ACHN (cell line): ENCODE measurements at regions not wholly inside any gene's neighbourhood (a gene's known extent, or its start where the extent isn't known, plus 50 kb on each side); places are given as distances from the start of the nearest gene placed in this dataset.

Source experiments
- DNase-seq: peaks from one replicate; pipeline ENCODE4 v3.0.0-alpha.2; 2015
- in situ Hi-C: cut with HindIII; loops from 2 replicates; pipeline ENCODE4 v1.10.0; 2017; ENCODE audit warnings: low sequenced_read_pairs, low pct_ligation_motif_present, low pct_unique_long_range_greater_than_20kb

DNA sequence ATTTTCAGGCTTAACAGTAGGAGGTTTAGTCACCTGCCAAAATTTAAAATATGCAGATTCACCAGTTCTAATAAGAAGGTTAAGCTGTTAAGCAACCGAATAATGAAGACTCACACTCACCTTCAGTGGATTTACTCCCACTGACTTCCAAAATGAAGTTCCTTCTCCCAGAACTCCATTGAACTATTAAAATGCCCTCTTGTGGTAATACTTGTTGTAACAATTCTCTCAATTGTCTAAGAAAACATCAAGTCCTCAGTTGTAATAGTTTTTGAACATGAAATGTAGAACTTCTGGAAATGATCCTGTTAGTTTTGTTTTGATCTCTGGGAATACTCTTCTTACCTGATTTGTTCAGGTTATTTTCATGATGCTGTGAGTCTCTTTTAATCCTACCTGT lies 522.0 kb upstream of the ATXN8OS start:
- DNase-seq, result peak; percentile 13

DNA sequence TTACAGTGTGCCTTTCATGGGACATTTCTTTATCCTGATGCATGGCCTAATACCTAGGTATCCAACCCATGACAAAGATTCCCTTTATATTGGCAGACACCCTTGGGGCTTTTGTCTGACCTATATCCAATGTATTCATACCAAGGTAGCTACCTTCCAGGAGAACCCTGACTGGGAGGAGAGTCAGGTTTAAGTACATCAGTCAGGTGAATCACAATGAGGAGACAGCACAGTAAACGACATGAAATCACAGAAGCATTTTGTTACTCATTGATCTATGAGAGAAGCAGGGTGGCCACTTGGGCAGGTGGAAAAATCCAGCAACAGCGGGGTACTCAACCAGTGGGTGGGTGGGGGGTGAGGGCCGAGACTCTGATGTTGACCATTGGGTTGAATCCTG lies 527.4 kb upstream of the ATXN8OS start:
- in situ Hi-C loops, result no loop called here

More for the DNA sequence above, 522.0 kb upstream of the ATXN8OS start:
- in situ Hi-C loops, result no loop called here

DNA sequence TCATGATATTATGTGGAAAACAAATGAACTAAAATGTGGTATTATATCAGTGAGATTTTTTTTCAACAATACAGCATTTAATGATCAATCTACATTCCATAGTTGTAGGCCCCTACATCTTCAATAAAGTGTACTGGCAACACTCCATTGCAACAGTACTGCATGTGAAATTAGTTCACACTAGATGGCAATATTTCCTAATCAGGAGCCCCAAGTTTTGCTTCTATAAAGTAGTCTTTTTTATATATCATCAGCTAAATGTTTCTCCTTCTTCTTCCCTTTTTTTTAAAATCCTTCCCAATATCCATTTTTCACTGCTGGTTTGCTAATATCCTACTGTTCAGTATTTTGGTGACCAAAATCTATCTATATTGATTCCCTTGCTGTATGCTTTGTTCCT lies 528.3 kb upstream of the ATXN8OS start:
- DNase-seq, result peak; percentile 43
- in situ Hi-C loops, result no loop called here

More for the DNA sequence above, 527.4 kb upstream of the ATXN8OS start:
- DNase-seq, result no peak

DNA sequence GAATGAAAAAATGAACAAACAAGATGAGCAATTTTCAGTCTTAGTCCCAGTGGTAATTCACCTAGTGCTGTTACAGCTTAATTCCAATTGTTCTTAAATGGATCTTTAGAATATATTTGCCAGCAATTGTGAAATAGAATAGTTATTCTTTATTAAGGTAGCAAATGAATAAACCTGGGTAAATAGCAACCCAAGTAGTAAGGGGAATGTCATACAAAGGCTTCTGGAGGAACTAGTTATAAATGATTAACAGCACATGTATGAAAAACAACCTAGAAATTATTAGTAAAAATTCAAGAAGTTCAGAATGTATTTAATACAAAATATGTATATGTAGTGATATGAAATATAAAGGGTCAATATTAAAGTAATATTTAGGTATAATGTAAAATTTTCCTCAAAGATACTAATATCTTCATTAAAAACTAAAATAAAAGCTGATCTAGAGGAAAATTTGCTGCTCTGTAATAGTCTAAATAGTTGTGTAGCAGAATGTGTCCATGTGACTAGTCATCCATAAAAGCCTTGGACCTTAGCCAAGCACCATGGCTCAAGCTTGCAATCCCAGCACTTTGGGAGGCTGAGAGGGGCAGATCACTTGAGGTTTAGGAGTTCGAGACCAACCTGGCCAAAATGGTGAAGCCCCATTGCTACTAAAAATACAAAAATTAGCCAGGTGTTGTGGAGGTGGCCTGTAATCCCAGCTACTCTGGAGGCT lies 535.9 kb upstream of the ATXN8OS start:
- peak; percentile 53 for DNase-seq
- in situ Hi-C loops, result no loop called here

DNA sequence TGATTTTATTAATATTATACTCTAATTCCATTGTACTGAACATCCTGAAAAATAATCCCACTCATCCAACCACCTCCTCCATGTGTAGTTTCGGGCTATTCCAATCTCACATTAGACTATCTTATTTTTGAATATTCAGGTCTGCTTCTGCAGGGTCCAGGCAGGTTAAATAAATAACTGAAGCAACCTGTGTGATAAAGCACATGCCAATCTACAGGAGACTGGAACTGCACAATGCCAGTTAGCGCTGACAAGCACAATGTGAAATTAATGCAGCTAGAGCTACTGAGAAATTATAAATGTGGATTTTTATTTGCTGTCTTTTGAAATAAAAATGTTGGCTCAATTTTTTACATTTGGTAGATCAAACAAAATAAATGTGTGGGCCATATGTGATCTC lies 540.1 kb upstream of the ATXN8OS start:
- in situ Hi-C loops, result no loop called here
- no peak for DNase-seq

DNA sequence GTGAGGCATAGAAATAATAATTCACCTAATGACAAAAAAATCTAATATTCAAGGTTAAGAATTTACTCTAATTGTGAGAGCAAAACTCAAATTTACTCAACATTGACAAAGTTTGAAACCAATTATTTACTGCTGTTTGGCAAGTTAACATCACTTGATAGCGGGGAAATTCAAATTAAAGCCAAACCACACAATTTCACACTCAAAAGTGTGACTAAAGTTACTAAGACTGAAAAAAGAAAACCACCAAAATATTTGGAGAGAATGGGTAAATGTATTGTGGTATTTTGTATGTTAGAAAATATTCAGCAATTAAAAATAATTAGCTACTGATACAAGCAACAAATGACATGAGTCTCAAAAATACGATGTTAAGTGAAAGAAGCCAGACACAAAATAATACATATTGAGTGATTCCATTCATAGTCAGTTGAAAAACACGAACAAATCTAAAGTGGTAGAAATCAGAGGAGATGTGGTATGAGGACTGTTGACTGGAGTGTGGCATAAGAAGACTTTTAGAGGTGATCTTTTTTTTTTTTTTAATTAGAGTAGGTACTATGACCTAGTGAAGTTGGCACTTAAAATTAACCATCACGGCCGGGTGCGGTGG lies 541.4 kb upstream of the ATXN8OS start:
- in situ Hi-C loops, result no loop called here
- no peak for DNase-seq

DNA sequence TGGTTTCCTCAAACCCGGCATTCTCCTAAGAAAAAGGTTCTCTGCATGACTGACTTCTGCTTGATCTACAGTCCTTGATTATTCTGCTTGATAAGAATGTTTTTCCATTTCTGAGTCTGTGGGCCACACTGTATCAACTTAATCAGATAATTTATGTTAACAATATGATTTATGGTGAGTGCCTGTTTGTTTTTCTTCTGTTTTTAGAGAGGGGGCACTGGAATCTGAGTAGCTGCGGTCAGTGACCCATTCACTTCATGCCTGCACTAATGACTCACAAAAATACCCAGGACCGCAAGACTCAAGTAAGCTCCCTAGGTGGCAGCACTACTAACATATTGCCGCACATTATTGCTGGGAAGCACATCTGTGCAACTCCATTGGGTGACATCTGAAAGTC lies 542.3 kb upstream of the ATXN8OS start:
- in situ Hi-C loops, result no loop called here

DNA sequence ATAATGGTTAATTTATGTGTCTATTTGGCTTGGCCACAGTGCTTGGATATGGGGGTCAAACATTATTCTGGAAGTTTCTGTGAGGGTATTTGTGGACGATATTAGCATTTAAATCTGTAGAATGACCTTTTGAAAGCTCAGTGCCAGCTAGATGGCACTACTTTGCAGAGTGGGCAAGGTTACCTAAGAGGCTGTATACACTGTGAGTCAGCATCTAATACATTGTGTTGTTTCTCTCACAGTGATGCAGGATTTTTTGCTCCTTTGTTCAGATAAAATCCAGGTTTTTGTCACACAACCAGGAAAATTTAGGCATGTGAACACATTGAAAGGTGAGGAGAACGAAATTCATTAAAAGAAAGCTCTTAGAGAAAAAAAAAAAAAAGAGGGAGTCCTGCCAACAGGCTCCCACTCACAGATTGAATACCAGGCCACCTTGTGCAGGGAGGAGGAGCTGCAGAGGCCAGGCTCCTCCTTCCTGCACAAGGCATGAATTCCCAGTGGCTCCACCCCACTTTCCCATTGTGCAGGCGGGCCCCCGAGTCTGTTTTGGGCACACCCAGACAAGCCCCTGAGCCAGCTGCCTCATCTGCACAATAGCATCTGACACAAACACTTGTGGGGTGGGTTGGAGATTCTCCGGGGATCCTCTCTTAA lies 551.0 kb upstream of the ATXN8OS start:
- in situ Hi-C loops, result no loop called here
- DNase-seq, result no peak

More for the DNA sequence above, 542.3 kb upstream of the ATXN8OS start:
- DNase-seq, result peak; percentile 67

DNA sequence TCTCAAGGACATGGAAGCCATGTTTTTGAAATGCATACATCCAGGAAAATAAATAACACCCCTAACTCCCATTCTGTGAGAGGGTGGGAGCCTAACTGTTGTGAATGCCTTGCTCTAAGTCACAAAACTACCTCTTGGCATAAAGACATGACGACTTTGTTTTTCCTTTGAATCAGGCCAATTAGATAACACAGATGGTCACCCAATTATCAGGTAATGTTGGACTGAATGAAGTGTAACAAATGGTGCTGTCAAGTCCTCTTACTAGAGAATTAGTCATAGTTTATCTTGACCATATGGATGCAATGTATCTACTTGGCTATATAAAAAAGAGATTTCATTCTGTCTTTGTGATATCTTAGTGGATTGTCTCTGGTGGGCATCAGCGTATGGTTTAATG lies 553.6 kb upstream of the ATXN8OS start:
- in situ Hi-C loops, result no loop called here
- DNase-seq, result no peak

DNA sequence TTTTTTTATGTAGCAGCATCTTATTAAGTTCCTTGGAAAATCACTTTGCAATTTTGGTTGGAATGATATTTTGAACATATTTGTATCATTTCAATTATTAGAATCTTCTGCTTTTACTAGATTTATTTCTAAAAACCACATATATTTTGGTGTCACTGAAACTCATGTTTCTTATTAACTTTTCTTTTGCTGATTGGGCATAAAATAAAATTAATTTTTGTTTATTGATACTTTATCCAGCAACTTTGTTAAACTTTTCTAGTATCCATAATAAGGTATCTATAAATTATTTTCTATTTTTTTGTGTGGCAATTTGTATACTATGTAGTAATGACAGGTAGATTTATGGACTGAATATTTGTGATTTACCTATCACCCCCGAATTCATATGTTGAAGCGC lies 556.4 kb upstream of the ATXN8OS start:
- in situ Hi-C loops, result no loop called here

DNA sequence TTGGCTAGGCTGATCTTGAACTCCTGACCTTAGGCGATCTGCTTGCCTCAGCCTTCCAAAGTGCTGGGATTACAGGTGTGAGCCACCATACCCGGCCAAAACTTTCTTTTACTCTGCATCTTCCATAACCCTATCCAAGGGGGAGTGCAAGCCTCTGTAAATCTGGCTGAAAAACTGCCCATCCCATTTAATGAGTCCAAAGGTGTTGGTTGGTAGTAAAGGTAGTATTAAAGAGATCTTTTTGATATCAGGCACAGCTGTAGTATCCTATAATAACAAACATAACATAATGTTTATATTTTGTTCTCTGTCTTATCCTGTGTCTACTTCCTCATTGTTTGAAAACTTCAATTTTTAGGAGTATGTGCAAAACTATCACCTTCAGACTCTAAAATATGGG lies 559.8 kb upstream of the ATXN8OS start:
- no peak for DNase-seq
- in situ Hi-C loops, result no loop called here

More for the DNA sequence above, 556.4 kb upstream of the ATXN8OS start:
- DNase-seq, result no peak

DNA sequence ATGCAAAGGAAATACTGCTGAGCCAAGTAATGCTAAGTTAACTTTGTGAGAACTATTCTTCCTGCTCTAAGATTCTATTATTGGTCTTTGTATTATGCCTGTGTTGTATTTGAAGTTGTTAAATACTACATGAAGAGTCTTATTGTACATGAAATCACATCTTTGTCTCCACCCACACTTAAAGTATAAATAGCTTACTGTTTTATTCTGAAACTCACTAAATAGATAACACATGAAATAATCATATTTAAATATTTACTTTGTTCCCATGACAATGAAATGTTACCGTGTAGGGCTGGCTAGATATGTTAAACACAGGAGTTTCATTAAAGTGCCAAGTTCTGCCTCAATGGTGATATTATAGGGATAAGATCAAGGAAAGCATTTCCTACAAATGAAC lies 562.1 kb upstream of the ATXN8OS start:
- no peak for DNase-seq
- in situ Hi-C loops, result no loop called here

DNA sequence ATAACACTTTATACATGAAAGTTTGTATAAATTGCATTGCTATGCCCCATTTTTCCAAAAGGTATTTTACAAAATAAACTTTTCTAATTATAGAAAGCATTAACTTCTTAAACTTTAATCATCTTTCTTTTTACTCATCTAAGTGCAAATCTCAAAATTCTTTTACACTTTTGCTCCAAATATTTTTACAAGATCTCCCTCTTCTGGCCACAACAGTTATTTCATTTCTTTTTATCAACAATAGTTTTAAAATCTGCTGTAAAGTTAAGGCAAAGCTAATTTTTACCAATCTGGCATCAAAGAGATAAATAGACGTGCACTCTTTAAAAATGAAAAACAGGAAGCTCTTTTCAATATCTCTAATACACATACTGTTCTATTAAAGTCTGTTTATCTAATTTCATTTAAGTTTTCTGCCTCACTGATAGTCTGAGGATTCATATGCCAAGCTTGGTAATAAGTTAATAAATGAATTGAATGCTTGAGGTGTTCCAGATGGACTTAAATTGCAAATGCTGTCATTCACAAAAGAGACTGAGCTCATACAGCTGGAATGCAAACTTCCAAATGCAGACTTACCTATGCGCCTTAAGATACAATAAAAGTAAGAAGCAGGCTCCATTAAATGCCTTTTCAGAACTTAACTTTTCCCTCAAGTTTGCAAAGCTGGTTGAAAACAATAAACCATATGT lies 583.0 kb upstream of the ATXN8OS start:
- DNase-seq, result peak; percentile 24
- in situ Hi-C loops, result no loop called here

DNA sequence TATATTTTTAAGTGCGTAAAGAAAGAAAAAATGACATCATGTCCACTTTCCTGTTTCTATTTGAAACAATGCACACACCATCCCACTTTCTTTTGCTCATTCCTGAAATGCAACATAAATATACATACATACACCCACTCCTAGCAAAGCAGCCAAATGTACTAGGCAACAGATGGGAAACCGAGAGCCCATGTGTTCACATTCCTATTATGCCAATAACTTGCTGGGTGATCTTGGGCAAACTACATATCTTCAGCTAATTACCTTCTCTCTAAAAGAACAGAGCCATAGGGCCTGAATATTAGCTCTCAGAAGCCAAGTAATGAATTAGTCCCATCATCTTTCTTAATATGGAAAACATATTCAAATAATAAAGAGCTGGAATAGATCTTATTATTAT lies 610.6 kb upstream of the ATXN8OS start:
- in situ Hi-C loops, result no loop called here
- DNase-seq, result no peak

DNA sequence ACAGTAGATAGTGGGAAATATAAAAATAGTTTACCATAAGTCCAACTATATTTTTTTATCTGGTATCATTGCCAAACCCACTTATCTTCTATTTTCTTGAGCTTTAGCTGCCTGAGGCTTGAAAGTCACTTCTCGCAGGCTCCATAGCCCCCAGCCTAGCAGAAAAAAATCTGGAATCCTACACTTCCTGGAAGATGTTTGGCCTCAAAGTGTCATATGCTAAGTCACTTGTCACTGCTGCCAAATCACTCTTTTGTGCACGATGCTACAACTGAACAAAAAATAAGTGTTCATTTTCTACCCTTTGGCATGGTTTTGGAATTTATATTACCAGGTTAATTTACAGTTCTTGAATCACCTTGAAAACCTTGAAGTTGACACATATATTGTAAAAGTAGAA lies 612.5 kb upstream of the ATXN8OS start:
- DNase-seq, result no peak
- in situ Hi-C loops, result no loop called here

DNA sequence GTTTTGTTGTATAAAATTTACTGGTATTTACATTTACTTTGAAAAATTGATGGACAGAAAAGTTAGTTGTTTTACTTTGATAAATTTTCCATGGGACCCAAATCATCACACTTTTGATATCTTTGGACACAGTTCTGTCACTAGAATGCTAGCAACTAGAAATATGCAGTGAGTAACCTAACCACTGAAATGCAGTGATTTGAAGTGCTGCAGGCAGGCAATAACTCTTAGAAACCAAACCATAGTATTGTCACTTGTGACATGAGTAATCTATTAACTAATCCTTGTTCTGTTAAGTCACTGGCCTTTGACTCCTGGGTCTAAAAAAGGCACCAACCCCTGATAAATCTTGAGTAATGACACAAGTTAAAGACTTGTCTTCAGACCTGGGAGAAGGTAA lies 620.0 kb upstream of the ATXN8OS start:
- in situ Hi-C loops, result no loop called here
- no peak for DNase-seq

DNA sequence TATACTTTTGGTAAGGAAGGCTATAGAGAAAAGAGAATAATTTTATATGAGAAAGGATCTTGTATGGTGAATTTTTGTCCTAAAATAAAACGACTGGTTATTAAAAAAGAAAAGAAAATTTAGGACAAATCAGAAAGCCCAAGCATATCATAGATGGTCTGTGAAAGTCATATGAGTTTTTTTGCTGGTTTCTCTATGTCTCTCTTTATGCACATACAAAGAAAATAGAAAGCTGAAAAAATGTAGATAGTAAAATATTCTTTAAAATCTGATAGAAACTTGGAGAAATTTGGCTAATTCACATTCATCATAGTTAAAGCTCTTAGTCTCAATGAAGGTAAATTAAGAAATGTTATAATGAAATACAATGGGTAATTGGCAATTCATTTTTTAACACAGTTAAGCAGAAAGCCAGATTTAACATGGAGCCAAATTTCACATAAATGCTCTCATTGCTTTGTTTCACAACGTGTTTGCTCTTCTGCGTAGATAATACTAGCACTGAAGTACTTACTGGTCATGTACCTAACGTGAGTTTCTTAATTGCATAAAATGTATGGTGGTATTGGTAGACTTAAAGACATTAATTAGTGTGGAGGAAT lies 621.5 kb upstream of the ATXN8OS start:
- no peak for DNase-seq

DNA sequence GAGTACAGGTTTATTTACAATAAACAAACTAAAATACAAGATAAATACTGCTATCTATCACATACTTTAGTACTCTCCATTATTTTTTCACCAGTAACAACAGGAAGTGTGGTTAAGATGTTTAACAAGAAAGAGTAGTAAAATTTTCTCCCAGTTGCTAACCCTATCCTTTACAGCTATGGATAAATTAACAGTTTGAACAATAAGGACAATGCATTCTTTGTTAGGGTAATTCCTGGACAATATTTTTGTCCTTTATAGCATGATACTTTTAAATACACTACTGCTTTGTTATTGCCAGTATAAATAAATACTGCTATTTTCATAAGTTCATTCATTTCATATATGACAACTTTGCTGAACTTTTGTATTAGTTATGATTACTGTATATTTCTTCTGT lies 630.2 kb upstream of the ATXN8OS start:
- DNase-seq, result no peak
- in situ Hi-C loops, result no loop called here

More for the DNA sequence above, 621.5 kb upstream of the ATXN8OS start:
- in situ Hi-C loops, result no loop called here
